ENCODE measurements at regions not wholly inside any gene's neighbourhood (a gene's known extent, or its start where the extent isn't known, plus 50 kb on each side); places are given as distances from the start of the nearest gene placed in this dataset.

GRCh38 chr19:34308381-34309367 lies 54.3 kb downstream of the GARRE1 start:
- H3K36me3 ChIP-seq (ENCODE audit: insufficient read depth, low read length): peaks cover 12% of the 10 kb centered on the region; the same call in 1 of the 2 replicates
- H3K4me3 ChIP-seq (ENCODE audit: low read depth, low read length, poor library complexity, severe bottlenecking): peak overlapping the region; percentile 5
- peak overlapping the region; percentile 48; the same call in 1 of the 2 replicates for H2AFZ ChIP-seq (ENCODE audit: low read length)
- H3K4me2 ChIP-seq (ENCODE audit: low read length): peak overlapping the region; percentile 77
- intact Hi-C loops (cut with micrococcal nuclease; ENCODE audit: unreplicated experiment): no loop called here
- peaks cover 43% of the 10 kb centered on the region; the same call in 1 of the 2 replicates for H3K79me2 ChIP-seq (ENCODE audit: insufficient read depth, low read depth, low read length)
- no peak for TF ChIP-seq CTCF (conservative IDR thresholded peaks at IDR 0.05; ENCODE audit: low read length)
- no peak for TF ChIP-seq EZH2phosphoT487 (IDR thresholded peaks at IDR 0.05; ENCODE audit: borderline replicate concordance, low read depth, low read length)
- no peaks in the 10 kb centered on the region for H3K9me3 ChIP-seq (ENCODE audit: low read length)
- H3K27ac ChIP-seq (ENCODE audit: low read depth, low read length, poor library complexity, severe bottlenecking): peak overlapping the region; percentile 93
- H3K4me1 ChIP-seq (ENCODE audit: insufficient read depth, low read length, poor library complexity, severe bottlenecking): peaks cover 78% of the 10 kb centered on the region
- DNase-seq (ENCODE audit: low spot score): peak; percentile 49
- no peaks in the 10 kb centered on the region for H3K9me2 ChIP-seq (ENCODE audit: insufficient read depth, low read length)
- ChIA-PET CTCF (ENCODE audit: unreplicated experiment) (no interaction called here), POLR2A (interaction anchor here (0.6 to 1.5 kb wide), 6 partner anchors 10 to 935 kb away, joined by 3 to 11 read pairs (median 4); partner anchors contain the start of gene CEBPG)
- no TSS peak for BruUV-seq (replicated peaks)
- no peaks in the 10 kb centered on the region for H4K20me1 ChIP-seq (ENCODE audit: insufficient read depth, low read length)

GRCh38 chr19:34309368-34310138 lies 55.2 kb downstream of the GARRE1 start:
- Histone ChIP-seq H2AFZ (ENCODE audit: low read length) (peak overlapping the region; percentile 48), H3K27ac (ENCODE audit: low read depth, low read length, poor library complexity, severe bottlenecking) (peak overlapping the region; percentile 93), H3K79me2 (ENCODE audit: insufficient read depth, low read depth, low read length) (peaks cover 44% of the 10 kb centered on the region; the same call in 1 of the 2 replicates), H3K4me1 (ENCODE audit: insufficient read depth, low read length, poor library complexity, severe bottlenecking) (peaks cover 87% of the 10 kb centered on the region), H4K20me1 (ENCODE audit: insufficient read depth, low read length) (no peaks in the 10 kb centered on the region), H3K36me3 (ENCODE audit: insufficient read depth, low read length) (peaks cover 11% of the 10 kb centered on the region; the same call in 1 of the 2 replicates), H3K4me3 (ENCODE audit: low read depth, low read length, poor library complexity, severe bottlenecking) (peak overlapping the region; percentile 49), H3K9me3 (ENCODE audit: low read length) (no peaks in the 10 kb centered on the region), H3K4me2 (ENCODE audit: low read length) (peak overlapping the region; percentile 77), H3K9me2 (ENCODE audit: insufficient read depth, low read length) (no peaks in the 10 kb centered on the region)
- intact Hi-C loops (cut with micrococcal nuclease; ENCODE audit: unreplicated experiment): loop anchor here (2.0 to 5.0 kb wide), 2 partner anchors 39 to 52 kb away; no protein-coding TSS in a partner anchor
- POLR2A ChIA-PET: interaction anchor here (1.4 kb wide), 1 partner anchor 15 kb away, joined by 3 read pairs; no protein-coding TSS in a partner anchor
- TSS peak; percentile 71 for BruUV-seq (replicated peaks)
- CTCF ChIA-PET (ENCODE audit: unreplicated experiment): no interaction called here
- DNase-seq (ENCODE audit: low spot score): peak; percentile 37
- TF ChIP-seq EZH2phosphoT487 (IDR thresholded peaks at IDR 0.05; ENCODE audit: borderline replicate concordance, low read depth, low read length) (no peak), CTCF (conservative IDR thresholded peaks at IDR 0.05; ENCODE audit: low read length) (no peak)
